ENCODE measurements at regions not wholly inside any gene's neighbourhood (a gene's known extent, or its start where the extent isn't known, plus 50 kb on each side); places are given as distances from the start of the nearest gene placed in this dataset.

GRCh38 chr5:167684251-167684650, 607.2 kb upstream of the WWC1 start:
- H3K27me3 Mint-ChIP-seq (ENCODE audit: low read depth) = no peaks in the 10 kb centered on the region
- DNase-seq (ENCODE audit: low spot score) = no peak
- H3K27ac Mint-ChIP-seq (ENCODE audit: unreplicated experiment) = no peak overlapping the region
- H3K4me3 Mint-ChIP-seq (ENCODE audit: unreplicated experiment) = no peak overlapping the region
- H3K36me3 Mint-ChIP-seq (ENCODE audit: low read depth) = no peaks in the 10 kb centered on the region
- TF ChIP-seq CTCF (IDR thresholded peaks at IDR 0.05) = no peak
- H3K9me3 Mint-ChIP-seq (ENCODE audit: low read depth) = peaks cover 4% of the 10 kb centered on the region
- peaks cover 8% of the 10 kb centered on the region for H3K4me1 Mint-ChIP-seq (ENCODE audit: low read depth)

- TF ChIP-seq CTCF (IDR thresholded peaks at IDR 0.05) = no peak
- no peak for DNase-seq (ENCODE audit: low spot score)
Observed at GRCh38 chr5:167688341-167689130, 602.9 kb upstream of the WWC1 start.

GRCh38 chr5:167694325-167695147, 596.9 kb upstream of the WWC1 start:
- DNase-seq (ENCODE audit: low spot score) = no peak
- H3K27me3 Mint-ChIP-seq (ENCODE audit: low read depth) = peaks cover 5% of the 10 kb centered on the region
- peaks cover 4% of the 10 kb centered on the region for H3K9me3 Mint-ChIP-seq (ENCODE audit: low read depth)
- H3K36me3 Mint-ChIP-seq (ENCODE audit: low read depth) = no peaks in the 10 kb centered on the region
- no peak for TF ChIP-seq CTCF (IDR thresholded peaks at IDR 0.05)
- no peak overlapping the region for H3K27ac Mint-ChIP-seq (ENCODE audit: unreplicated experiment)
- H3K4me3 Mint-ChIP-seq (ENCODE audit: unreplicated experiment) = no peak overlapping the region
- peaks cover 13% of the 10 kb centered on the region for H3K4me1 Mint-ChIP-seq (ENCODE audit: low read depth)

More at GRCh38 chr5:167688341-167689130, 602.9 kb upstream of the WWC1 start:
- Mint-ChIP-seq H3K27ac (ENCODE audit: unreplicated experiment) (no peak overlapping the region), H3K27me3 (ENCODE audit: low read depth) (peaks cover 5% of the 10 kb centered on the region), H3K9me3 (ENCODE audit: low read depth) (no peaks in the 10 kb centered on the region), H3K36me3 (ENCODE audit: low read depth) (no peaks in the 10 kb centered on the region), H3K4me3 (ENCODE audit: unreplicated experiment) (no peak overlapping the region), H3K4me1 (ENCODE audit: low read depth) (peaks cover 8% of the 10 kb centered on the region)

- H3K27me3 Mint-ChIP-seq (ENCODE audit: low read depth) = peaks cover 2% of the 10 kb centered on the region
- H3K36me3 Mint-ChIP-seq (ENCODE audit: low read depth) = no peaks in the 10 kb centered on the region
- H3K4me3 Mint-ChIP-seq (ENCODE audit: unreplicated experiment) = no peak overlapping the region
- H3K4me1 Mint-ChIP-seq (ENCODE audit: low read depth) = peaks cover 25% of the 10 kb centered on the region
- no peak for TF ChIP-seq CTCF (IDR thresholded peaks at IDR 0.05)
- DNase-seq (ENCODE audit: low spot score) = no peak
- no peak overlapping the region for H3K27ac Mint-ChIP-seq (ENCODE audit: unreplicated experiment)
- peaks cover 4% of the 10 kb centered on the region for H3K9me3 Mint-ChIP-seq (ENCODE audit: low read depth)
Observed at GRCh38 chr5:167696558-167697314, 594.7 kb upstream of the WWC1 start.

- no peak for TF ChIP-seq CTCF (IDR thresholded peaks at IDR 0.05)
- Mint-ChIP-seq H3K9me3 (ENCODE audit: low read depth) (peaks cover 3% of the 10 kb centered on the region), H3K4me3 (ENCODE audit: unreplicated experiment) (no peak overlapping the region), H3K27me3 (ENCODE audit: low read depth) (no peaks in the 10 kb centered on the region), H3K27ac (ENCODE audit: unreplicated experiment) (peak overlapping the region; percentile 72), H3K4me1 (ENCODE audit: low read depth) (peaks cover 25% of the 10 kb centered on the region), H3K36me3 (ENCODE audit: low read depth) (no peaks in the 10 kb centered on the region)
- DNase-seq (ENCODE audit: low spot score) = no peak
Observed at GRCh38 chr5:167699432-167699831, 592.0 kb upstream of the WWC1 start.
